Loucy (cell line): ENCODE measurements at regions not wholly inside any gene's neighbourhood (a gene's known extent, or its start where the extent isn't known, plus 50 kb on each side); places are given as distances from the start of the nearest gene placed in this dataset.

Experiments
- EZH2phosphoT487 ChIP-seq: fragments of 200-600 bp; IDR thresholded peaks from 2 replicates; pipeline ENCODE4 v1.6.1; 2018; ENCODE audit warnings: antibody characterized with exemption, mild to moderate bottlenecking, moderate library complexity, borderline replicate concordance
- TF ChIP-seq, protein P1 (sequence below): fragments of 200-600 bp; sonication (generic); conservative IDR thresholded peaks from 2 replicates; pipeline ENCODE4 v1.5.1; 2014; ENCODE audit warnings: mild to moderate bottlenecking, antibody characterized with exemption, low read length

DNA sequence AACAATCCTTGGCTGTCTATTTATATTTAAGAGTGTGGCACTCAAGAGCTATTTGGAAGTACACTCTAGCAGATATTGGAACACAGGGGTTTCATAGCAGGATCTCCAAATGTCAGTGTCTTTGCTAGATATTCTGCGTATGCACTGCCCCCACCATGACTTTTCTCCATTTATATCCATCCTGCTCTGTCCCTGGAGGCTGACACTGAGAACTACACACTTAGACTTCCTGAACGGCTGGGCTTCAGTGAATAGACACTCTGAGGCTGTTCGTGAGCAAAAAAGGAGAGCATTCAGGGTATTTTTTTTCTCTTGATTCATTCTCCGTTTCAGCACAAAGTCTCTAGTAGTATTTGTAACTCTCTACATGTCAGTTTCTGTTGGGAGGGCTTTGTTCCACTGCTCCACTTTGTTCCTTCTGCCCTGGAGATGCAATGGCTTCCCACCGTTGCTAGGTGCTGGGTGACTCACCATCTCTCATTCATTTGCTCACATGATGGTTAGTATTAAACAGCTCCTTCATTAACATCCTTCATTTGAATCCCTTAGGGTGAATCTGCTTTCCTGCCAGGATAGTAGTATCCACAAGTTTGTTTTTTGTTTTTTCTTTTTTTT, 155.9 kb upstream of the SLC13A1 start:
- TF ChIP-seq, protein P1, sequence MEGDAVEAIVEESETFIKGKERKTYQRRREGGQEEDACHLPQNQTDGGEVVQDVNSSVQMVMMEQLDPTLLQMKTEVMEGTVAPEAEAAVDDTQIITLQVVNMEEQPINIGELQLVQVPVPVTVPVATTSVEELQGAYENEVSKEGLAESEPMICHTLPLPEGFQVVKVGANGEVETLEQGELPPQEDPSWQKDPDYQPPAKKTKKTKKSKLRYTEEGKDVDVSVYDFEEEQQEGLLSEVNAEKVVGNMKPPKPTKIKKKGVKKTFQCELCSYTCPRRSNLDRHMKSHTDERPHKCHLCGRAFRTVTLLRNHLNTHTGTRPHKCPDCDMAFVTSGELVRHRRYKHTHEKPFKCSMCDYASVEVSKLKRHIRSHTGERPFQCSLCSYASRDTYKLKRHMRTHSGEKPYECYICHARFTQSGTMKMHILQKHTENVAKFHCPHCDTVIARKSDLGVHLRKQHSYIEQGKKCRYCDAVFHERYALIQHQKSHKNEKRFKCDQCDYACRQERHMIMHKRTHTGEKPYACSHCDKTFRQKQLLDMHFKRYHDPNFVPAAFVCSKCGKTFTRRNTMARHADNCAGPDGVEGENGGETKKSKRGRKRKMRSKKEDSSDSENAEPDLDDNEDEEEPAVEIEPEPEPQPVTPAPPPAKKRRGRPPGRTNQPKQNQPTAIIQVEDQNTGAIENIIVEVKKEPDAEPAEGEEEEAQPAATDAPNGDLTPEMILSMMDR, result no peak
- no peak for TF ChIP-seq EZH2phosphoT487
